GM19239 (cell line): ENCODE measurements at regions not wholly inside any gene's neighbourhood (a gene's known extent, or its start where the extent isn't known, plus 50 kb on each side); places are given as distances from the start of the nearest gene placed in this dataset.
A peak's percentile ranks its signal among the peaks of the same experiment; 100 is the strongest.
"Not testable (repeated sequence)": the region's sequence is repeated elsewhere in the genome, so short reads cannot be mapped to it uniquely, and the experiment has no call there.

Source experiments
- DNase-seq: peaks from one replicate; pipeline ENCODE4 v3.0.0; 2011; ENCODE audit warnings: low spot score; ENCODE audit not compliant: insufficient read length
- FAIRE-seq: peaks from 2 replicates; lab custom pipeline; 2011; peaks lifted over from hg19 to GRCh38; lab: Jason Lieb, UNC

DNA sequence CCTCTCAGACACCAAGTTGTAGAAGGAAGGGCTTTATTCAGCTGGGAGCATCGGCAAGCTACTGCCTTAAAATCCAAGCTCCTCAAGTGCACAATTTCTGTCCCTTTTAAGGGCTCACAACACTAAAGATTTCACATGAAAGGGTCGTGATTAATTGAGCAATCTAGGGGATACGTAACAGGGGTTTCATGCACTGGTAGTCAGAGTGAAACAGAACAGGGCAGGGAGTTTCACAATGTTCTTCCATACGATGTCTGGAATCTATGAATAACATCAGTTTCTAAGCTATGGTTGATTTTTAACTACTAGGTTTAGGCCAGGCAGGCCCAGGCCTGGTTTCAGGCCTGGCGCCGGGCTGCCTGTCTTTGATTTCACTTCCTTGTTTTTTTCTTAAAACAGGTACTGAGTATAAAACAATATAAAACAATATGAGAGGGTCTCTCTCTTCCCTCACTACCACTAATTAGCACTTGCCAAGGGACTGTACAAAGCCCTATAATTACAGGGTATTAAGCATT lies 315.4 kb downstream of the NAF1 start:
- not testable (repeated sequence) for DNase-seq
- FAIRE-seq, result peak; percentile 52

- DNase-seq (no peak), FAIRE-seq (no peak)
These were observed 316.8 kb downstream of the NAF1 start for GRCh38 chr4:162849937-162850336.

- DNase-seq (no peak), FAIRE-seq (no peak)
These were observed 318.6 kb downstream of the NAF1 start for GRCh38 chr4:162847945-162848549.

- no peak for DNase-seq
- FAIRE-seq, result peak; percentile 40
These were observed 324.9 kb downstream of the NAF1 start for GRCh38 chr4:162841753-162842152.

- FAIRE-seq (no peak), DNase-seq (no peak)
These were observed 326.9 kb downstream of the NAF1 start for GRCh38 chr4:162839814-162840213.

GRCh38 chr4:162838671-162839070 lies 328.0 kb downstream of the NAF1 start:
- DNase-seq (no peak), FAIRE-seq (no peak)

DNA sequence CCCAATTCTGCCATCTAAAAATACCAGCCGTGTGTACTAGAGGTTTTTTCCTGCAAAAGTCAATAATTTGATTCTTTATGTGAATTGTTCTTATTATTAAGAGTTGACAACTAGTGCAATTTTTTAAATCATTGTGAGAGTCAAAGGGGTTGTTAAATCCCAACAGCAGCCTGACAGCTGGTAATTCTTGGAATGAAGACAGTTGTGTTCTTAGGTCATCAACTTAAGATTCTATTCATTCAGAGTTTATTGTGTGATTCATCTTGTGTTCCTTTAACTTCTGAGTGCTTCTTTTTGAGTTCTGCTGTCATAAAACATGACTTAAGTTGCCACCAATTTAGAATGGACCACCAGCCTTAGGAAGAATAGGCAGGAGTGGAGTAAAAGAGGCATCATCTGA lies 329.0 kb downstream of the NAF1 start:
- FAIRE-seq (no peak), DNase-seq (no peak)

DNA sequence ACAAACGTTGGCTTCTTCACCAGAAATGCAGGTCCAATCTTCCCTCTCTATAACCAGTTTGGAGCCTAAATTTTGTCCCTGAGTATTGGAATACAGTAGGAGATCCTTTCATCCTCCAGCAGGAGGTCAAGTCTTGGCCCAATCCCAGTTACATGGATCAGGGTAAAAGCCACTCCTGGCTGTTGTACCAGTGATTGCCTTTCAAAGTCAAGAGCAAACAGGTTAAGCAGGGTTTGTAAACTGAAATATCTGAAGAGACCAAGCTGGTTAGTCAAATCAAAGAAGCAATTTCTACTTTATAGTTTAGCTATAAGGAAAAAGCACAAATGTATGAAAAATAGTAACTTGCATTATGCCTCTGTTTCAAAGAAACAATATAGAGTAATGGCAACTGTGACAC lies 329.4 kb downstream of the NAF1 start:
- FAIRE-seq (no peak), DNase-seq (no peak)

GRCh38 chr4:162836773-162837172 lies 329.9 kb downstream of the NAF1 start:
- no peak for FAIRE-seq
- DNase-seq, result no peak

GRCh38 chr4:162836258-162836657 lies 330.4 kb downstream of the NAF1 start:
- FAIRE-seq, DNase-seq: not testable (repeated sequence)

GRCh38 chr4:162830899-162831298 lies 335.8 kb downstream of the NAF1 start:
- no peak for FAIRE-seq
- no peak for DNase-seq

DNA sequence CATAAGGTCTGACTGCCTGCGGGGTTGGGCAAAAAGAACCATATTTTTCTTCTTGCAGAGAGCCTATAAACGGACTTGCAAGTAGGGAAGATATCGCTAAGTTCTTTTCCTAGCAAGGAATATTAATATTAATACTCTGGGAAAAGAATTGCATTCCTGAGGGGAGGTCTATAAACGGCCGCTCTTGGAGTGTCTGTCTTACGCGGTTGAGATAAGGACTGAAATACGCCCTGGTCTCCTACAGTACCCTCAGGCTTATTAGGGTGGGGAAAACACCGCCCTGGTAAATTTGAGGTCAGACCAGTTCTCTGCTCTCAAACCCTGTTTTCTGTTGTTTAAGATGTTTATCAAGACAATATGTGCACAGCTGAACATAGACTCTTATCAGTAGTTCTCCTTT lies 349.3 kb downstream of the NAF1 start:
- not testable (repeated sequence) for DNase-seq, FAIRE-seq

GRCh38 chr4:162804351-162804924 lies 362.3 kb downstream of the NAF1 start:
- FAIRE-seq (no peak), DNase-seq (no peak)

GRCh38 chr4:162803378-162803777 lies 363.3 kb downstream of the NAF1 start:
- DNase-seq (no peak), FAIRE-seq (no peak)

- FAIRE-seq (no peak), DNase-seq (no peak)
These were observed 369.6 kb downstream of the NAF1 start for GRCh38 chr4:162797108-162797507.

- DNase-seq, result no peak
- no peak for FAIRE-seq
These were observed 373.1 kb downstream of the NAF1 start for GRCh38 chr4:162793571-162793970.

GRCh38 chr4:162793004-162793403 lies 373.7 kb downstream of the NAF1 start:
- DNase-seq (no peak), FAIRE-seq (no peak)

GRCh38 chr4:162791226-162791625 lies 375.5 kb downstream of the NAF1 start:
- DNase-seq (no peak), FAIRE-seq (no peak)

GRCh38 chr4:162787120-162787519 lies 379.6 kb downstream of the NAF1 start:
- DNase-seq (no peak), FAIRE-seq (no peak)

GRCh38 chr4:162782778-162783525 lies 383.7 kb downstream of the NAF1 start:
- DNase-seq (no peak), FAIRE-seq (no peak)

DNA sequence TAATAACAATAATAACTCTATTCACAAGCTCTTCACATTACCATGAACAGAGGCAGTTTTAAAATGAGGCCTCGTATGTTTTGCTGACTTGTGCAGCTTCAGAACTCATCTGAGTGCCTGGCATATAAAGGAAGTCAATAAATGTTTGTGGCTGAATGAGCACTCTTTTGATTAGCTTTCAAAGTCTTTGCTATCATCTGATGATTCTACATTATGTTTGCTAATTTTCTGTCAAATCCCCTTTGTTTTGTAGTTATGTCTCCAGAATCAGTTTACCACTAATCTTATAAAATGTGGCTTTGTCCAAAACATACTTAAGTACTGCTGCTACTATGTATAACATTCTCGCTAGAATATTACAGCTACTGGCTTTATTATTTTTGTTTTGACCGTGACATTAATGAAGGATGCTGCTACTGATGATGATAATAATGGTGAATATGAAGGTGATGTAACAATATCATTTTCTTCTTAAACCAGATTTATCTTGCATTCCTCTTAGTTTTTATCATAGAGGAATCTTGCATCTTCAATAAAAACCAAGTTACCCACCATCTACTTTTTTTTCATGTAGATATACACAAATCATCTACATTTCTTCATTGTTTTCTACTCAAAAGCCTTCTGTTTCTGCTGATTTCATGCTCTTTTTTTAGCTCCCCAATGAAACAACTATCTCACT lies 384.5 kb downstream of the NAF1 start:
- FAIRE-seq, result no peak
- no peak for DNase-seq
